Activated CD8-positive, alpha-beta memory T cell treated with anti-CD3 and anti-CD28 coated beads, Interleukin-2, amount 50 U/mL, for 48 hours (primary cell): ENCODE measurements at regions not wholly inside any gene's neighbourhood (a gene's known extent, or its start where the extent isn't known, plus 50 kb on each side); places are given as distances from the start of the nearest gene placed in this dataset.
"Not testable (repeated sequence)": the region's sequence is repeated elsewhere in the genome, so short reads cannot be mapped to it uniquely, and the experiment has no call there.

Experiments used
- DNase-seq: peaks from one replicate; pipeline ENCODE4 v3.0.0-alpha.2; 2020

- no peak for DNase-seq
Observed at GRCh38 chr6:113363048-113363798, 493.9 kb upstream of the MARCKS start.

GRCh38 chr6:113363866-113364265 is 493.3 kb upstream of the MARCKS start:
- no peak for DNase-seq

GRCh38 chr6:113364766-113365165 is 492.4 kb upstream of the MARCKS start:
- no peak for DNase-seq

- DNase-seq = no peak
Observed at GRCh38 chr6:113365191-113365590, 492.0 kb upstream of the MARCKS start.

GRCh38 chr6:113366505-113366904 is 490.6 kb upstream of the MARCKS start:
- DNase-seq = no peak

GRCh38 chr6:113370508-113371502 is 486.3 kb upstream of the MARCKS start:
- no peak for DNase-seq

- DNase-seq = not testable (repeated sequence)
Observed at GRCh38 chr6:113375466-113375865, 481.7 kb upstream of the MARCKS start.

- no peak for DNase-seq
Observed at GRCh38 chr6:113375950-113376846, 480.9 kb upstream of the MARCKS start.

- no peak for DNase-seq
Observed at GRCh38 chr6:113376847-113377165, 480.3 kb upstream of the MARCKS start.

GRCh38 chr6:113377362-113377942 is 479.7 kb upstream of the MARCKS start:
- DNase-seq = no peak

GRCh38 chr6:113380591-113380990 is 476.6 kb upstream of the MARCKS start:
- no peak for DNase-seq

- DNase-seq = no peak
Observed at GRCh38 chr6:113381232-113381631, 475.9 kb upstream of the MARCKS start.

- DNase-seq = no peak
Observed at GRCh38 chr6:113381959-113382358, 475.2 kb upstream of the MARCKS start.

GRCh38 chr6:113383701-113384100 is 473.4 kb upstream of the MARCKS start:
- DNase-seq = no peak

GRCh38 chr6:113385020-113385431 is 472.1 kb upstream of the MARCKS start:
- DNase-seq = no peak

- no peak for DNase-seq
Observed at GRCh38 chr6:113388996-113389395, 468.1 kb upstream of the MARCKS start.

- no peak for DNase-seq
Observed at GRCh38 chr6:113392551-113393055, 464.5 kb upstream of the MARCKS start.

- no peak for DNase-seq
Observed at GRCh38 chr6:113394216-113394615, 462.9 kb upstream of the MARCKS start.

- no peak for DNase-seq
Observed at GRCh38 chr6:113394729-113395128, 462.4 kb upstream of the MARCKS start.

- DNase-seq = no peak
Observed at GRCh38 chr6:113396730-113397129, 460.4 kb upstream of the MARCKS start.

GRCh38 chr6:113397236-113397635 is 459.9 kb upstream of the MARCKS start:
- DNase-seq = no peak

GRCh38 chr6:113401231-113401630 is 455.9 kb upstream of the MARCKS start:
- no peak for DNase-seq
